Transverse colon (tissue), 4 donors: ENCODE measurements at regions not wholly inside any gene's neighbourhood (a gene's known extent, or its start where the extent isn't known, plus 50 kb on each side); places are given as distances from the start of the nearest gene placed in this dataset.

Experiments used
- DNase-seq: peaks from one replicate; pipeline ENCODE4 v3.0.0-alpha.2; 2019
- H3K27ac ChIP-seq, 4 donors: fragments of 200-600 bp; sonication (generic); 2 replicates each; pipeline ENCODE4 v1.5.1; 2016 to 2018; ENCODE audit warnings: inconsistent platforms in 4 of 4
- H3K27me3 ChIP-seq: fragments of 200-600 bp; sonication (generic); 2 replicates; pipeline ENCODE4 v1.5.1; 2017; ENCODE audit warnings: inconsistent platforms
- H3K36me3 ChIP-seq, 4 donors: fragments of 200-600 bp; sonication (generic); 2 replicates each; pipeline ENCODE4 v1.5.1; 2017 to 2019; ENCODE audit warnings: inconsistent platforms in 4 of 4
- H3K4me1 ChIP-seq, 4 donors: fragments of 200-600 bp; sonication (generic); 2 replicates each; pipeline ENCODE4 v1.5.1; 2017 to 2020; ENCODE audit warnings: inconsistent platforms in 4 of 4
- H3K4me3 ChIP-seq, 4 donors: fragments of 200-600 bp; sonication (generic); 1 replicate in 1 of 4; 2 replicates in 3 of 4; pipeline versions ENCODE4 v1.5.1 to v1.6.1; 2017 to 2019; ENCODE audit warnings: inconsistent platforms in 4 of 4
- H3K9me3 ChIP-seq, 2 donors: fragments of 200-600 bp; sonication (generic); 2 replicates each; pipeline ENCODE4 v1.5.1; 2017 to 2019; ENCODE audit warnings: inconsistent platforms in 2 of 2
- CTCF ChIP-seq, 5 experiments: fragments of 200-600 bp in 3 of 5; fragments of 450-650 bp in 2 of 5; sonication (generic) in 3 of 5; IDR thresholded peaks; 1 replicate in 2 of 5; 2 replicates in 3 of 5; pipeline ENCODE4 v1.5.1; 2016 to 2017; ENCODE audit warnings: antibody characterized with exemption in 5 of 5, inconsistent platforms in 3 of 5, mild to moderate bottlenecking in 2 of 5, moderate library complexity in 1 of 5
- EP300 ChIP-seq: sonication (generic); formaldehyde crosslinking; IDR thresholded peaks from one replicate; pipeline ENCODE4 v1.6.1; 2017; ENCODE audit warnings: antibody characterized with exemption, low read depth
- POLR2A ChIP-seq: fragments of 450-650 bp; IDR thresholded peaks from one replicate; pipeline ENCODE4 v1.6.1; 2016; ENCODE audit warnings: antibody characterized with exemption, mild to moderate bottlenecking, moderate library complexity
- POLR2AphosphoS5 ChIP-seq, 3 donors: sonication (generic); formaldehyde crosslinking; IDR thresholded peaks; one replicate each; pipeline ENCODE4 v1.6.1; 2016; ENCODE audit warnings: antibody characterized with exemption in 3 of 3
- WGBS, 2 donors: methylation state at CpG; one replicate each; pipeline ENCODE4 v1.1.5; 2018; ENCODE audit warnings: low coverage in 1 of 2; 5-methylcytosine and 5-hydroxymethylcytosine counted together
- in situ Hi-C, 4 donors: fragments of 200-750 bp; cut with MboI; loops; one replicate each; pipeline versions ENCODE4 v1.15.0 to v1.15.1; 2017; ENCODE audit warnings: low sequenced_read_pairs in 3 of 4, low pct_ligation_motif_present in 1 of 4, low pct_unique_long_range_greater_than_20kb in 1 of 4
- intact Hi-C: fragments of 100-400 bp; cut with DNase I; formaldehyde crosslinking; loops from one replicate; pipeline ENCODE4 v1.15.1; 2023; ENCODE audit warnings: low total_unique reads

- no peak overlapping the region for H3K4me3 ChIP-seq
- in situ Hi-C loops (loop anchor here in 3 of 4 donors (25.0 kb wide), 2 partner anchors 499 to 1149 kb away; no protein-coding TSS in a partner anchor), intact Hi-C loops (no loop called here)
- H3K27ac ChIP-seq, result no peak overlapping the region
- WGBS, 2 donors, result 86 to 100% methylated on average over 1 to 2 of the region's 2 CpGs
- peaks cover 0 to 4% of the 10 kb centered on the region in 2 donors for H3K9me3 ChIP-seq
- H3K4me1 ChIP-seq, result peaks cover 0 to 4% (median 0%) of the 10 kb centered on the region in 4 donors
- TF ChIP-seq POLR2A (no peak), CTCF (IDR thresholded peaks at IDR 0.05) (no peak), POLR2AphosphoS5 (IDR thresholded peaks at IDR 0.05) (no peak), EP300 (no peak)
- no peaks in the 10 kb centered on the region for H3K36me3 ChIP-seq
- no peaks in the 10 kb centered on the region for H3K27me3 ChIP-seq
- no peak for DNase-seq
Observed at GRCh38 chr10:62588116-62588515, 213.9 kb downstream of the ZNF365 start.

GRCh38 chr10:62589689-62590088 lies 214.8 kb upstream of the ADO start:
- Histone ChIP-seq H3K9me3 (peaks cover 0 to 4% of the 10 kb centered on the region in 2 donors), H3K27ac (no peak overlapping the region), H3K4me1 (no peaks in the 10 kb centered on the region), H3K36me3 (no peaks in the 10 kb centered on the region), H3K27me3 (no peaks in the 10 kb centered on the region), H3K4me3 (no peak overlapping the region)
- DNase-seq, result no peak
- 26 to 27% methylated on average over 2 of the region's 2 CpGs for WGBS, 2 donors
- in situ Hi-C loops (loop anchor here (10.0 to 25.0 kb wide), 5 partner anchors 225 to 1148 kb away; partner anchors contain the start of gene EGR2 (in 1 of the 4)), intact Hi-C loops (loop anchor here (5.0 to 10.0 kb wide), 3 partner anchors 225 to 568 kb away; partner anchors contain the start of gene EGR2)
- no peak for TF ChIP-seq CTCF (IDR thresholded peaks at IDR 0.05)
- TF ChIP-seq POLR2A, result no peak
- no peak for TF ChIP-seq POLR2AphosphoS5 (IDR thresholded peaks at IDR 0.05)
- no peak for TF ChIP-seq EP300

GRCh38 chr10:62590306-62590705 lies 214.2 kb upstream of the ADO start:
- H3K36me3 ChIP-seq, result no peaks in the 10 kb centered on the region
- TF ChIP-seq POLR2A (no peak), POLR2AphosphoS5 (IDR thresholded peaks at IDR 0.05) (no peak), EP300 (no peak), CTCF (IDR thresholded peaks at IDR 0.05) (no peak)
- 80 to 95% methylated on average over 2 to 3 of the region's 3 CpGs for WGBS, 2 donors
- no peak overlapping the region for H3K4me3 ChIP-seq
- H3K9me3 ChIP-seq, result peaks cover 0 to 4% of the 10 kb centered on the region in 2 donors
- intact Hi-C loops, result loop anchor here (5.0 to 10.0 kb wide), 3 partner anchors 224 to 567 kb away; partner anchors contain the start of gene EGR2
- in situ Hi-C loops, result loop anchor here (10.0 to 25.0 kb wide), 5 partner anchors 224 to 1147 kb away; partner anchors contain the start of gene EGR2 (in 1 of the 4)
- H3K27me3 ChIP-seq, result no peaks in the 10 kb centered on the region
- H3K27ac ChIP-seq, result no peak overlapping the region
- no peak for DNase-seq
- no peaks in the 10 kb centered on the region for H3K4me1 ChIP-seq

GRCh38 chr10:62594093-62594520 lies 210.4 kb upstream of the ADO start:
- H3K4me1 ChIP-seq, result no peaks in the 10 kb centered on the region
- 63 to 100% methylated on average over 1 to 3 of the region's 3 CpGs for WGBS, 2 donors
- intact Hi-C loops, result loop anchor here (5.0 to 10.0 kb wide), 3 partner anchors 221 to 563 kb away; partner anchors contain the start of gene EGR2
- H3K27ac ChIP-seq, result no peak overlapping the region
- H3K27me3 ChIP-seq, result no peaks in the 10 kb centered on the region
- peak; percentile 56 for DNase-seq
- no peak overlapping the region for H3K4me3 ChIP-seq
- no peaks in the 10 kb centered on the region for H3K36me3 ChIP-seq
- peak; percentile 80 to 87 (median 86) for TF ChIP-seq CTCF (IDR thresholded peaks at IDR 0.05)
- TF ChIP-seq POLR2AphosphoS5 (IDR thresholded peaks at IDR 0.05), result no peak
- no peaks in the 10 kb centered on the region for H3K9me3 ChIP-seq
- in situ Hi-C loops, result loop anchor here (10.0 to 25.0 kb wide), 5 partner anchors 221 to 1143 kb away; partner anchors contain the start of gene EGR2 (in 1 of the 4)
